Glutamatergic neuron (in vitro differentiated cells): ENCODE measurements at regions not wholly inside any gene's neighbourhood (a gene's known extent, or its start where the extent isn't known, plus 50 kb on each side); places are given as distances from the start of the nearest gene placed in this dataset.

ENCODE experiments used
- DNase-seq: peaks from one replicate; pipeline ENCODE4 v3.0.0; 2022
- H3K27ac Mint-ChIP-seq: one replicate; pipeline ENCODE4 v1.8.0; 2020; ENCODE audit warnings: mild to moderate bottlenecking, mixed read lengths, inconsistent platforms; ENCODE audit not compliant: unreplicated experiment
- H3K27me3 Mint-ChIP-seq: one replicate; pipeline ENCODE4 v1.8.0; 2020; ENCODE audit warnings: mild to moderate bottlenecking, moderate library complexity, mixed read lengths, inconsistent platforms; ENCODE audit not compliant: unreplicated experiment
- H3K36me3 Mint-ChIP-seq: one replicate; pipeline ENCODE4 v1.8.0; 2020; ENCODE audit warnings: mild to moderate bottlenecking, mixed read lengths, inconsistent platforms; ENCODE audit not compliant: unreplicated experiment
- H3K4me1 Mint-ChIP-seq: one replicate; pipeline ENCODE4 v1.8.0; 2020; ENCODE audit warnings: mild to moderate bottlenecking, low read depth, mixed read lengths, inconsistent platforms; ENCODE audit not compliant: unreplicated experiment
- H3K4me3 Mint-ChIP-seq: one replicate; pipeline ENCODE4 v1.8.0; 2020; ENCODE audit warnings: mild to moderate bottlenecking, mixed read lengths, inconsistent platforms; ENCODE audit not compliant: unreplicated experiment
- H3K9me3 Mint-ChIP-seq: one replicate; pipeline ENCODE4 v1.8.0; 2020; ENCODE audit warnings: mild to moderate bottlenecking, moderate library complexity, mixed read lengths, inconsistent platforms; ENCODE audit not compliant: unreplicated experiment
- TF ChIP-seq, protein P1 (sequence below): fragments of 200-600 bp; sonication (generic); IDR thresholded peaks from one replicate; pipeline ENCODE4 v1.5.0; 2021; ENCODE audit not compliant: partially characterized antibody, unreplicated experiment

GRCh38 chr7:41760293-41760692 is 57.4 kb upstream of the INHBA start:
- Mint-ChIP-seq H3K4me1 (no peaks in the 10 kb centered on the region), H3K36me3 (peaks cover 4% of the 10 kb centered on the region), H3K4me3 (no peak overlapping the region), H3K9me3 (peaks cover 6% of the 10 kb centered on the region), H3K27ac (no peak overlapping the region), H3K27me3 (no peaks in the 10 kb centered on the region)
- TF ChIP-seq, protein P1, sequence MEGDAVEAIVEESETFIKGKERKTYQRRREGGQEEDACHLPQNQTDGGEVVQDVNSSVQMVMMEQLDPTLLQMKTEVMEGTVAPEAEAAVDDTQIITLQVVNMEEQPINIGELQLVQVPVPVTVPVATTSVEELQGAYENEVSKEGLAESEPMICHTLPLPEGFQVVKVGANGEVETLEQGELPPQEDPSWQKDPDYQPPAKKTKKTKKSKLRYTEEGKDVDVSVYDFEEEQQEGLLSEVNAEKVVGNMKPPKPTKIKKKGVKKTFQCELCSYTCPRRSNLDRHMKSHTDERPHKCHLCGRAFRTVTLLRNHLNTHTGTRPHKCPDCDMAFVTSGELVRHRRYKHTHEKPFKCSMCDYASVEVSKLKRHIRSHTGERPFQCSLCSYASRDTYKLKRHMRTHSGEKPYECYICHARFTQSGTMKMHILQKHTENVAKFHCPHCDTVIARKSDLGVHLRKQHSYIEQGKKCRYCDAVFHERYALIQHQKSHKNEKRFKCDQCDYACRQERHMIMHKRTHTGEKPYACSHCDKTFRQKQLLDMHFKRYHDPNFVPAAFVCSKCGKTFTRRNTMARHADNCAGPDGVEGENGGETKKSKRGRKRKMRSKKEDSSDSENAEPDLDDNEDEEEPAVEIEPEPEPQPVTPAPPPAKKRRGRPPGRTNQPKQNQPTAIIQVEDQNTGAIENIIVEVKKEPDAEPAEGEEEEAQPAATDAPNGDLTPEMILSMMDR: no peak
- DNase-seq: no peak

DNA sequence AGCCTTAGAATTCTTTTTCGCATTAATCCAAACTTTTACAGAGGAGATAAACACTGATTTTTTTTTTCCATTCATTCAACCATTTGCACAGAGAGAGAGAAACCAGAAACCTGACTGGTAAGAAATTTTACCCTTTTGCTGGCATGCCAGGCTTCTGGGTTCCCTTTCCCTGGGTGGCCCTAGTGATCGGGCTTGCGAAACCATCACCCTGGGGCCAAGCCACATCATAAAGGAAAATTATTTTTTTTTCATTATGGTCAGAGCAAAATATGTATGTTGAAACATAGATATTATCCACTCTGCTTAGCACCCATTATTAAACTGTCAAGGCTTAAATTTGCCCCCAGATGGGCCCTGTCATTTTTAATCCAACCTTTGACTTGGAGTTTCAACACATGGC is 55.4 kb upstream of the INHBA start:
- Mint-ChIP-seq H3K36me3 (peaks cover 4% of the 10 kb centered on the region), H3K27ac (no peak overlapping the region), H3K9me3 (peaks cover 7% of the 10 kb centered on the region), H3K27me3 (no peaks in the 10 kb centered on the region), H3K4me3 (no peak overlapping the region), H3K4me1 (no peaks in the 10 kb centered on the region)
- no peak for DNase-seq
- TF ChIP-seq, protein P1: no peak

- no peak for DNase-seq
- Mint-ChIP-seq H3K27ac (no peak overlapping the region), H3K36me3 (peaks cover 4% of the 10 kb centered on the region), H3K4me1 (no peaks in the 10 kb centered on the region), H3K9me3 (peaks cover 7% of the 10 kb centered on the region), H3K4me3 (no peak overlapping the region), H3K27me3 (no peaks in the 10 kb centered on the region)
- TF ChIP-seq, protein P1: no peak
Observed at GRCh38 chr7:41756650-41757182, 53.8 kb upstream of the INHBA start.

DNA sequence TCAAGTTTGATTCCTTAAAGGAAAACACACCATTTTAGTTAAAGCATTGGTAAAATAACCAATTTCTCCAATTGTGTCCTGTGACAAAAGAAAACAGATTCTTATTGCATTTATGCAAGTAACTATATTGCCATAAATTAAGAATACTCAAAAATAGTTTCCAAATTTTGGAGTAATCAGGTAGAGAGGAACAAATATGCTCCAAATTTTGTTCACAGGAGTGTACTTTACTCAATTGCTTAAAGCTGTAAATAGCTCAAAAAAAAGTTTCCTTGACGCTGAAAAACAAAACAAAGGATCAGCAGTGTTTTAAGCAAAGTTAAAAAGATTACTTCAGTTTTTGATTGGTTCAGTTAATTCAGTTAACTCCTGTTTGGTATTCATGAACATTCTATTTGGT is 52.2 kb upstream of the INHBA start:
- no peaks in the 10 kb centered on the region for H3K4me1 Mint-ChIP-seq
- H3K36me3 Mint-ChIP-seq: peaks cover 4% of the 10 kb centered on the region
- no peak for DNase-seq
- TF ChIP-seq, protein P1: no peak
- peaks cover 7% of the 10 kb centered on the region for H3K9me3 Mint-ChIP-seq
- H3K4me3 Mint-ChIP-seq: no peak overlapping the region
- H3K27me3 Mint-ChIP-seq: no peaks in the 10 kb centered on the region
- H3K27ac Mint-ChIP-seq: no peak overlapping the region

DNA sequence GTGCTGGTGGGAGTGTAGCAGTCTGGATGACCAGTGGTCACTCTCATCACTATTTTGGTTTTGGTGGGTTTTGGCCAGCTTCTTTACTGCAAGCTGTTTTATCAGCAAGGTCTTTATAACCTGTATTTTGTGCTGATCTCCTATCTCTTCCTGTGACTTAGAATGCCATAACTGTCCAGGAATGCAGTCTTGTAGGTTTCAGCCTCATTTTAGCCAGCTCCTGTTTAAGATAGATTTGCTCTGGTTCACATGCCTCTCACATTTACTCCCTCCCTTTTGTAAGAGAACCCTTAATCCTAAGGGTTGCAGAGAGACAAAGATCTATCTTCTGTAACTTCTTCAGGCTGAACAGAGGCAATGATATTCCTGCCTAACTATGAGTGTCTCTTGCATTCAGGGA is 51.2 kb upstream of the INHBA start:
- Mint-ChIP-seq H3K36me3 (peaks cover 2% of the 10 kb centered on the region), H3K4me3 (no peak overlapping the region), H3K27me3 (no peaks in the 10 kb centered on the region), H3K4me1 (no peaks in the 10 kb centered on the region), H3K9me3 (peaks cover 7% of the 10 kb centered on the region), H3K27ac (no peak overlapping the region)
- TF ChIP-seq, protein P1: no peak
- DNase-seq: no peak
